Smooth muscle cell (in vitro differentiated cells): ENCODE measurements at regions not wholly inside any gene's neighbourhood (a gene's known extent, or its start where the extent isn't known, plus 50 kb on each side); places are given as distances from the start of the nearest gene placed in this dataset.
"Not testable (repeated sequence)": the region's sequence is repeated elsewhere in the genome, so short reads cannot be mapped to it uniquely, and the experiment has no call there.

Source experiments
- DNase-seq: peaks from one replicate; lab custom pipeline; 2025; ENCODE audit not compliant: unreplicated experiment; lab: John Stamatoyannopoulos, UW
- H2AFZ ChIP-seq: fragments of 200-600 bp; sonication (generic); 2 replicates; pipeline ENCODE4 v1.6.0; 2016; ENCODE audit warnings: antibody characterized with exemption, low read depth, mild to moderate bottlenecking
- H3F3A ChIP-seq: fragments of 200-600 bp; sonication (generic); 2 replicates; pipeline ENCODE4 v1.6.0; 2017; ENCODE audit warnings: antibody characterized with exemption, low read depth
- H3K27ac ChIP-seq: fragments of 200-600 bp; sonication (generic); 2 replicates; pipeline ENCODE4 v1.5.1; 2016; ENCODE audit warnings: low read depth, mild to moderate bottlenecking
- H3K27me3 ChIP-seq: fragments of 200-600 bp; sonication (generic); 2 replicates; pipeline ENCODE4 v1.6.1; 2016; ENCODE audit warnings: low read depth, mild to moderate bottlenecking
- H3K36me3 ChIP-seq: fragments of 200-600 bp; sonication (generic); 2 replicates; pipeline ENCODE4 v1.5.1; 2016; ENCODE audit warnings: low read depth
- H3K4me1 ChIP-seq: fragments of 200-600 bp; sonication (generic); 2 replicates; pipeline ENCODE4 v1.5.1; 2016; ENCODE audit warnings: low read depth
- H3K4me2 ChIP-seq: fragments of 200-600 bp; sonication (generic); 2 replicates; pipeline ENCODE4 v1.6.0; 2016; ENCODE audit warnings: mild to moderate bottlenecking
- H3K4me3 ChIP-seq: fragments of 200-600 bp; sonication (generic); 2 replicates; pipeline ENCODE4 v1.5.1; 2016; ENCODE audit warnings: mild to moderate bottlenecking
- H3K79me2 ChIP-seq: fragments of 200-600 bp; sonication (generic); 2 replicates; pipeline ENCODE4 v1.6.0; 2016; ENCODE audit warnings: low read depth, mild to moderate bottlenecking
- H3K9ac ChIP-seq: fragments of 200-600 bp; sonication (generic); 2 replicates; pipeline ENCODE4 v1.6.0; 2016; ENCODE audit warnings: low read depth
- H3K9me3 ChIP-seq: fragments of 200-600 bp; sonication (generic); replicated peaks from 2 replicates; pipeline ENCODE4 v1.5.1; 2016; ENCODE audit warnings: low read depth
- H4K20me1 ChIP-seq: fragments of 200-600 bp; sonication (generic); 2 replicates; pipeline ENCODE4 v1.6.0; 2016; ENCODE audit warnings: low read depth
- CTCF ChIP-seq: fragments of 200-600 bp; sonication (generic); IDR thresholded peaks from 2 replicates; pipeline ENCODE4 v1.5.1; 2017; ENCODE audit warnings: borderline replicate concordance, mild to moderate bottlenecking, antibody characterized with exemption; ENCODE audit not compliant: insufficient read depth, poor library complexity, severe bottlenecking
- WGBS: methylation state at CpG from one replicate; pipeline ENCODE4 v1.1.7; 2016; ENCODE audit warnings: low lambda C conversion rate; 5-methylcytosine and 5-hydroxymethylcytosine counted together

GRCh38 chr2:109721626-109722025 is 72.5 kb upstream of the RGPD5 start:
- Histone ChIP-seq H3K79me2 (no peaks in the 10 kb centered on the region), H4K20me1 (no peaks in the 10 kb centered on the region), H3K27ac (no peak overlapping the region), H3K4me2 (no peak overlapping the region), H3F3A (no peaks in the 10 kb centered on the region), H3K36me3 (no peaks in the 10 kb centered on the region), H3K4me1 (no peaks in the 10 kb centered on the region), H2AFZ (no peak overlapping the region), H3K27me3 (no peaks in the 10 kb centered on the region), H3K9me3 (no peaks in the 10 kb centered on the region), H3K4me3 (no peak overlapping the region), H3K9ac (no peak overlapping the region)
- no peak for TF ChIP-seq CTCF
- WGBS, result 90% methylated on average over 8 of the region's 8 CpGs
- no peak for DNase-seq

GRCh38 chr2:109722026-109722425 is 72.1 kb upstream of the RGPD5 start:
- no peaks in the 10 kb centered on the region for H4K20me1 ChIP-seq

GRCh38 chr2:109722640-109723039 is 71.5 kb upstream of the RGPD5 start:
- DNase-seq, H3K9me3 ChIP-seq, H3K4me3 ChIP-seq, H3K4me1 ChIP-seq, H3K9ac ChIP-seq, H3K27me3 ChIP-seq, H2AFZ ChIP-seq, H3K4me2 ChIP-seq, H3K27ac ChIP-seq, H3K79me2 ChIP-seq, H4K20me1 ChIP-seq, H3K36me3 ChIP-seq, H3F3A ChIP-seq: not testable (repeated sequence)
- 100% methylated on average over 3 of the region's 3 CpGs for WGBS

More at GRCh38 chr2:109722026-109722425, 72.1 kb upstream of the RGPD5 start:
- H3F3A ChIP-seq, result no peaks in the 10 kb centered on the region
- H3K27me3 ChIP-seq, result no peaks in the 10 kb centered on the region
- no peak overlapping the region for H3K4me2 ChIP-seq
- H3K4me3 ChIP-seq, result no peak overlapping the region
- TF ChIP-seq CTCF, result no peak
- no peaks in the 10 kb centered on the region for H3K9me3 ChIP-seq
- H3K36me3 ChIP-seq, result no peaks in the 10 kb centered on the region
- no peak overlapping the region for H3K9ac ChIP-seq
- no peak for DNase-seq
- H3K27ac ChIP-seq, result no peak overlapping the region
- no peaks in the 10 kb centered on the region for H3K79me2 ChIP-seq
- WGBS, result 70% methylated on average over 5 of the region's 5 CpGs
- no peak overlapping the region for H2AFZ ChIP-seq
- H3K4me1 ChIP-seq, result no peaks in the 10 kb centered on the region

GRCh38 chr2:109723153-109723552 is 71.0 kb upstream of the RGPD5 start:
- H3K79me2 ChIP-seq, H3K27ac ChIP-seq, H3K4me1 ChIP-seq, H3K27me3 ChIP-seq, H3K4me2 ChIP-seq, H3F3A ChIP-seq, H3K9ac ChIP-seq, H4K20me1 ChIP-seq, H3K4me3 ChIP-seq, H3K36me3 ChIP-seq, H2AFZ ChIP-seq, H3K9me3 ChIP-seq, DNase-seq: not testable (repeated sequence)
- WGBS, result 95% methylated on average over 3 of the region's 3 CpGs
